GM12873 (cell line): ENCODE measurements at regions not wholly inside any gene's neighbourhood (a gene's known extent, or its start where the extent isn't known, plus 50 kb on each side); places are given as distances from the start of the nearest gene placed in this dataset.

Source experiments
- TF ChIP-seq, protein P1 (sequence below): IDR thresholded peaks from 2 replicates; pipeline ENCODE4 v1.5.1; 2012; ENCODE audit warnings: low read depth, mild to moderate bottlenecking, moderate library complexity, low read length, control low read depth; ENCODE audit not compliant: insufficient read depth; ENCODE audit errors: missing control alignments

DNA sequence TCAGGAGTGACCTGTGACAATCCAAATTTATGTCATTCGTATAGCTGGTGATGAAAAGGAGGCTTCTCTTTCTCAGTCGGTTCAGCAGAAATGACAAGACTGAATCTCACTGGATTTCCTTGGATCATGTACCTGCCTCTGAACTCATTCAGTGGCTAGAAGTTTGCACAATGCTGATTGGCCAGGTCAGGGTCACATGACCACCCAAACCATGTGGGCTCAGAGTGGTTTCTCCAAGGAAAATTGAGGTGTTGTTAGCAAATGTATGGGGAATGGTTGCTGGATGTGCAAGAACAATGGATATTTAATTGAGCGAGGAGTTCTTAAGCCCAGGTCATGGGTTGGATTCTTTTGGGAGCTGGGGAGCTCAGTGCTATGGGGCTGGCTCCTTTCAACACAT lies 227.5 kb downstream of the AACS start:
- TF ChIP-seq, protein P1, sequence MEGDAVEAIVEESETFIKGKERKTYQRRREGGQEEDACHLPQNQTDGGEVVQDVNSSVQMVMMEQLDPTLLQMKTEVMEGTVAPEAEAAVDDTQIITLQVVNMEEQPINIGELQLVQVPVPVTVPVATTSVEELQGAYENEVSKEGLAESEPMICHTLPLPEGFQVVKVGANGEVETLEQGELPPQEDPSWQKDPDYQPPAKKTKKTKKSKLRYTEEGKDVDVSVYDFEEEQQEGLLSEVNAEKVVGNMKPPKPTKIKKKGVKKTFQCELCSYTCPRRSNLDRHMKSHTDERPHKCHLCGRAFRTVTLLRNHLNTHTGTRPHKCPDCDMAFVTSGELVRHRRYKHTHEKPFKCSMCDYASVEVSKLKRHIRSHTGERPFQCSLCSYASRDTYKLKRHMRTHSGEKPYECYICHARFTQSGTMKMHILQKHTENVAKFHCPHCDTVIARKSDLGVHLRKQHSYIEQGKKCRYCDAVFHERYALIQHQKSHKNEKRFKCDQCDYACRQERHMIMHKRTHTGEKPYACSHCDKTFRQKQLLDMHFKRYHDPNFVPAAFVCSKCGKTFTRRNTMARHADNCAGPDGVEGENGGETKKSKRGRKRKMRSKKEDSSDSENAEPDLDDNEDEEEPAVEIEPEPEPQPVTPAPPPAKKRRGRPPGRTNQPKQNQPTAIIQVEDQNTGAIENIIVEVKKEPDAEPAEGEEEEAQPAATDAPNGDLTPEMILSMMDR, result no peak

DNA sequence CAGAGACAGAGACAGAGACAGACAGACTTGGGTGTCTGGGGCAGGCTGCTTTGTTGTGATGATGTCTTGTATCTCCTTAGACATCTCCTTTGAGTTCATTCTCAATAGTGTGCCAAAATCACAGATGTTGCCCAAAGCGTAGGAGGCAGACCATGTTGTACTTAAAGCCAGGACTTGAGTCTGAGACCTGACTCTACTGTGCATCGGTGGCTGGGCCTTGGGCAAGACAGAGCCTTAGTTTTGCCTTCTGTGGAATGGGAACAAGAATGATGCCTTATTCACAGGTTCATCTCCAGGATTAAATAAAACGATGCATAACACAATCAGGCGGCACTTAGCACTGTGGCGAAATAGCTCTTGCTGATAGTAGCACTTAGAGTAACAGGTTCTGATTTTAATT lies 230.3 kb downstream of the AACS start:
- TF ChIP-seq, protein P1, result no peak

DNA sequence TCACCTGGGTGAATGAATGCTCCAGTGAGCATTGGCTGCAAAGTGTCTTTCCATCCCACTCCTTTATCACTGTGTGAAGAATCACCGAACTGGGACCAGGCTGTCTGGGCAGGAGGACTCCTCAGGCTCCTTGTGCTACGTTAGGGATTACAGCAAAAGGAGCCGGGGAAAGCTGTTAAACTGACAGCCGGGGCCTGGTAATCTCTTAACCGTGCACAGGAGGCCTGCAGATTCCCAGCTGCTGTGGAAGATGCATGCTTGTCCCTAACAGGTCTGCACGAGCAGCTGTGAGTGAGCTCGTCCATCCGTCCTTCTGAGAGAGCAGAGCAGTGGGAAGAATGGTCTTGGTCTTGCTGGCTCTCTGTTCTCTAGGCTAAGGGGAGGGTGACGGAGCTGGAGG lies 231.5 kb downstream of the AACS start:
- TF ChIP-seq, protein P1, result no peak

DNA sequence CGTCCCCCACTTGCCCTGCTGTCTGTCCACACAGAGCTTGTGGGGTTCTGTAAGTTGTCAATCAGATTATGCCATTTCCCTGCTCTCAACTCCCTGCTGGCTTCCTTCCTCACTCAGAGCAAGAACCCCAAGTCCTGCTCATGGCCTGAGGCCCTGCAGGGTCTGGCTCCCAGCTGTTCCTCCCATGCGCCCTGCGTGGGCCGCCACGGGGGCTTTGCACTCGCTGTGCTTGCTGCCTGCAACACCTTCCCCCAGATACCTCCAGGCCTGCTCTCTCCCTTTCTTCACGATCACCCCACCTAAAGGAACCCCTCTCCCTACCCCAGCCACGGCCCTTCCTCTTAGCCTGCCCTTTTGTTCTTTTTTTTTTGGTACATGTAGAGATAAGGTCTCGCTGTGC lies 234.6 kb downstream of the AACS start:
- TF ChIP-seq, protein P1, result no peak

DNA sequence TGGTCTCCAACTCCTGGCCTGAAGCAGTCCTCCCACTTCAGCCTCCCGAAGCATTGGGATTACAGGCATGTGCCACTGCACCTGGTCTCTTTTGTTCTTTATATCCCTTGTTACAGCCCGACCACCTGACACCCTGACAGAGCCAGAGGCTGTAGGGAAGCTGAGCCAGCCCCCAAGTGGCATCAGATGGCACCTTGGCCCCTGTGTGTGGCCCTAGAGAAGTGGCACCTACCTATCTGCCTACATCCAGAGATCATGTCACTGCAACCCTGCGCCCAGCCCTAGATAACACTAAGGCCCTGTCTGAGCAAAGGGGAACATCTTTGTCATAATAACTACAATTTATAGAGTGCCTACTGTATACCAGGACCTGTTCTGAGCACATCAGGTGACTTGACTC lies 235.0 kb downstream of the AACS start:
- TF ChIP-seq, protein P1, result no peak

DNA sequence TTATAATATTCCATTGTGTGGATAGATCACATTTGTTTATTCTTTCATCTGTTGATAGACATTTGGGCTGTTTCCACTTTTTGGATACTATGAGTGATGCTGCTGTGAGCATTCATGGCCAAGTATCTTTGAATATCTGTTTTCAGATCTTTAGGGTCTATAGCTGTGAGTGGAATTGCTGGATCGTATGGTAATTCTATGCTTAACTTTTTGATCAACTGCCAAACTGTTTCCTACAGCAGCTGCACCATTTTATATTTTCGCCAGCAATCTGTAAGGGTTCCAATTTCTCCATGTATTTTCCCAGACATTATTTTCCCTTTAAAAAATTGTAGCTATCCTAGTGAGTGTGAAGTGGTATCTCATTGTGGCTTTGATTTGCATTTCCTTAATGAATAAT lies 238.1 kb downstream of the AACS start:
- TF ChIP-seq, protein P1, result no peak

DNA sequence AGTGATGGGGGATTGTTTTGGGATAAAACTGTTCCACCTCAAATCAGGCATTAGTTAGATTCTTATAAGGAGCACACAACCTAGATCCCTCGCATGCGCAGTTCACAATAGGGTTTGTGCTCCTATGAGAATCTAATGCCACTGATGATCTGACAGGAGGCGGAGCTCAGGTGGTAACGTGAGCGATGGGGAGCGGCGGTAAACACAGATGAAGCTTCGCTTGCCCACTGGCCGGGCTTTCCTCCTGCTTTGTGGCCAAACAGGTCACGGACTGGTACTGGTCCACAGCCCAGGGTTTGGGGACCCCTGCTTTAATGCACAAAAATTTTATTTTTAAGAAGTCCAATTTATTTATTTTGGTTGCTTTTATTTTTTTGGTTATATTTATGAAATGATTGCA lies 238.8 kb downstream of the AACS start:
- TF ChIP-seq, protein P1, result no peak

DNA sequence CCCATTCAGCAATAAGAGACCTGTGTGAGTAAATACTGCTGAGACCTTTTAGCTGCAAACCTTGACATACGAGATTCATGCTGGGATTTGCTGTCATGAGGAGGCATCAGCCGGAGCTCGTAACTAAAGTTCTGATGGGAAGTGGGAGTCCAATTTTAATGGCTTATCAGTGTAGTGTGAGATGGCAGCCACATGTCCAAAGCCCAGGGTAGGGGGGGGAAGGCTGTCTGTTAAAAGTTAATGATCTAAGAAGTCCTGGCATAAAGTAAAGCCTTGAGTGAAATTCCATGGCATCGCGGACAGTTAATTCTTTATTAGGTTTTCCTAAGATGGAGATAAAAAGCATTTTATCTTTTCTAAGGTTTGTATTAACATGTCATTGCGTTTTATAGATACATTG lies 240.0 kb downstream of the AACS start:
- TF ChIP-seq, protein P1, result no peak
